Osteocyte (in vitro differentiated cells): ENCODE measurements at regions not wholly inside any gene's neighbourhood (a gene's known extent, or its start where the extent isn't known, plus 50 kb on each side); places are given as distances from the start of the nearest gene placed in this dataset.
"Not testable (repeated sequence)": the region's sequence is repeated elsewhere in the genome, so short reads cannot be mapped to it uniquely, and the experiment has no call there.

Experiments used
- DNase-seq: peaks from one replicate; pipeline ENCODE4 v3.0.0; 2021; ENCODE audit warnings: mixed read lengths; ENCODE audit not compliant: unreplicated experiment; ENCODE audit errors: extremely low spot score
- H3K27ac Mint-ChIP-seq: one replicate; pipeline ENCODE4 v1.8.0; 2021; ENCODE audit warnings: mild to moderate bottlenecking, mixed read lengths; ENCODE audit not compliant: unreplicated experiment
- H3K27me3 Mint-ChIP-seq: one replicate; pipeline ENCODE4 v1.8.0; 2021; ENCODE audit warnings: mixed read lengths; ENCODE audit not compliant: unreplicated experiment
- H3K36me3 Mint-ChIP-seq: one replicate; pipeline ENCODE4 v1.8.0; 2021; ENCODE audit warnings: mixed read lengths; ENCODE audit not compliant: unreplicated experiment
- H3K4me1 Mint-ChIP-seq: one replicate; pipeline ENCODE4 v1.8.0; 2021; ENCODE audit warnings: mixed read lengths; ENCODE audit not compliant: unreplicated experiment
- H3K4me3 Mint-ChIP-seq: one replicate; pipeline ENCODE4 v1.8.0; 2021; ENCODE audit warnings: mild to moderate bottlenecking, moderate library complexity, mixed read lengths; ENCODE audit not compliant: unreplicated experiment
- H3K9me3 Mint-ChIP-seq: one replicate; pipeline ENCODE4 v1.8.0; 2021; ENCODE audit warnings: mixed read lengths; ENCODE audit not compliant: unreplicated experiment

DNA sequence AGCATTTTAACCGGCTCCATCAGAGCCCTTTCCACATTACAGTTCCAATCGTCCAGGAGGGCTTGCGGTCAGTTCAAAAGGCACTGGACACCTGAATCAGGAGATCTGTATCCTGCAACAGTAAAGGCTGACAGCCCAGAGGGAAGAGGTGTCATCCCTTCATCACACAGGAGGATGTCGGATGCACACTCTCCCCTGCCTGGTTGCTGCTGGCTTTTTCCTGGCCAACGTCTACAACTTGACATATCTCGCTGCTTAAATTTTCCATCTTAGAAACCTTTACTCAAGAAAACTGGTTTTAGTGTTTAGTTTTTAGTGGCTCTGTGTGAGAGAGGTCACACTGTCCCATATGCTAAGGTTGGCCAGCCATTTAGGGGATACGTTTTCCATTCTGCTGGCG lies 78.7 kb upstream of the TNK2 start:
- H3K4me3 Mint-ChIP-seq, H3K36me3 Mint-ChIP-seq, H3K9me3 Mint-ChIP-seq, H3K27ac Mint-ChIP-seq, H3K27me3 Mint-ChIP-seq: not testable (repeated sequence)
- H3K4me1 Mint-ChIP-seq, result peaks cover 10% of the 10 kb centered on the region
- peak; percentile 48 for DNase-seq

DNA sequence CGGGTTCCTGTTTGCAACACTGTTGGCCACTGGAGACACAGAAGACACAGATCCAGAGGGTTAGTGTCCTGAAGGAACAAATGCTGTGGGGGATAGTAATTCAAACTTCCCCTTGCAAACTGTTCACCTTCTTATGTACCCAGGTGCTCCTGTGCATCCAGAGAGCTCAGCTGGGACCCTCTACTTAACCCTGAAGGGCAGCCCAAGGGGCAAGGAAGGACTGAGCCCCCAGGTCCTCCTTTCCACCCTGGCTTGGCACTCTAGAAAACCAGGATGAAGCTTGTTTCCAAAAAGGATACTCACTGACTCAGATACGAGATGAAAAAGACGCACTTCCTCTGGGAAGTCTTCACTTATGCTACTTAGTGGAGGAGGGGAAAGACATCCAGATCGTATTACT lies 78.2 kb upstream of the TNK2 start:
- H3K9me3 Mint-ChIP-seq, H3K4me3 Mint-ChIP-seq, DNase-seq, H3K36me3 Mint-ChIP-seq, H3K27ac Mint-ChIP-seq, H3K27me3 Mint-ChIP-seq: not testable (repeated sequence)
- peaks cover 10% of the 10 kb centered on the region for H3K4me1 Mint-ChIP-seq

DNA sequence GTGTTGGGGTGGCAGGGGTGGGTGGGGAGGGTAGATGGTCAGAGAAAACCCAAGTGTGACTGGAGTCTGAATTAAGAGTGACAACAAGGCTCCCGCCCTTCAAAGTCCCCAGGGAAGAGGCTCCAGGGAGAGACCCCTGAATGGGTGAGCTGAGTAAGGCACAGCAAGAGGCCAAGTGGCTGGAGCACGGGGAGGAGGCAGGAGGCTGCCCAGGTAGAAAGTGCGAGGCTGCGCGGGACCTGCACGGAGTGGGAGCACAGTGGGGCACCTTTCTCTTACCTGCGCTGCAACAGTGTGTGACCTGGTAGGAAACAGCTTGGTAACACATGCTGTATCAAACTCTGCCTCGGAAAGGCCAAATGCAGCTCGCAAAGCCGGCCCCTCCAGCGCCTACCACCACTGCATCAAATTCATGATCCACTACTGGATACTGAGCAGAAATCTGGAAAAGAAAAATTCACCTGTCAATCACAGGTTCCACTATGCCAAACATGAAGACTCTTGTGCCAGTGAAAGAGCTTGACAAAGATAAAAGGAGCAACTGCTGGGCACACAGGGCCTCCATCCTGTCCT lies 77.1 kb upstream of the TNK2 start:
- H3K9me3 Mint-ChIP-seq, H3K27ac Mint-ChIP-seq, H3K4me3 Mint-ChIP-seq, H3K27me3 Mint-ChIP-seq, H3K36me3 Mint-ChIP-seq, H3K4me1 Mint-ChIP-seq: not testable (repeated sequence)
- peak; percentile 82 for DNase-seq

DNA sequence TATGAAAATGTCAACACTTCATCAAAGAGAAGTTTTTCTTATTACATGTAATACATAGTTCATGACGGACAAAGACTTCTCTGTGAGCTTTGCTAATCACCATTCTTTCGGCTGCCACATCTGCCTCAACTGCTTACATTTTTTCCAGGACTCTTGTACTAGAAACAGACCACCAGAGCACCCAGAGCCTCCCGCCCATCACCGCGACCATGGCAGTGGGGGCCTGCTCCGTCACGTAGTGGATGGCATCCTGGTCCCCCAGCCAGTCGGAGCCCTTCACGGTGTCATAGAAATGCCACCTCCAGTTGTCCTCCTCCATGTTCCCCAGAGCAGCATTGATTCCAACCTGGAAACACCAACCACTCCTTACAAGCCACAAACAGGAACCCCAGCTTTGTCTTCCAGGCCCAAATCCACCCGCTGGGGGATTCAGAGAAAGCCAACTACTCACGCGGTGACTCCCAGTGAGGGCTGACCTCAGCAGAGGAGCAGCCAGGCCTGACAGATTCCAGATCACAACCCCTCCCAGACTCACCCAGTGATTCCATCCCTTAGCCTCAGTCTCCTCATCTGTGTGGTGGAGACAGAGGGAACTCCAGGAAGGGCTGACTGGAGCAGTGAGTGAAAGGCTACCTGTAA lies 76.2 kb upstream of the TNK2 start:
- H3K27ac Mint-ChIP-seq, H3K27me3 Mint-ChIP-seq, H3K36me3 Mint-ChIP-seq, H3K9me3 Mint-ChIP-seq, H3K4me1 Mint-ChIP-seq, H3K4me3 Mint-ChIP-seq: not testable (repeated sequence)
- peak; percentile 85 for DNase-seq

DNA sequence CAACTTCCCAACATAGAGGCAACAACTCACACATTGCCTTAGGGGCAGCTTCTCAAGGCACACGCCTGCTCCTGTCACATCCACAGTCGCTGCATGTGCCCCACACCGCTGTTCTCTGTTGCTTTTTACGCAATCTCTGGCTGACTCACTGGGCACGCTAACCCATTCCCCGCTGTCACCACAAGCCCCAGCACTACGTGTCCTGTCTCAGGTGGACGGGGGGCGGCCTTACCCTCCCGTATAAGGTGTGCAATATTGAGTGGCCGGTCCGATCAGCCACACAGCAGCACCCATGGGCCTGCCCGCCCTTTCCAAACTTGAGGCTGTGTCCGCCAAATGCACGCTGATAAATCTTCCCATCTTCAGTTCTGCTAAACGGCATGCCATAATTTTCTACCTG lies 75.5 kb upstream of the TNK2 start:
- H3K27ac Mint-ChIP-seq, H3K36me3 Mint-ChIP-seq, H3K9me3 Mint-ChIP-seq, H3K4me3 Mint-ChIP-seq, H3K27me3 Mint-ChIP-seq, H3K4me1 Mint-ChIP-seq: not testable (repeated sequence)
- peak; percentile 76 for DNase-seq

DNA sequence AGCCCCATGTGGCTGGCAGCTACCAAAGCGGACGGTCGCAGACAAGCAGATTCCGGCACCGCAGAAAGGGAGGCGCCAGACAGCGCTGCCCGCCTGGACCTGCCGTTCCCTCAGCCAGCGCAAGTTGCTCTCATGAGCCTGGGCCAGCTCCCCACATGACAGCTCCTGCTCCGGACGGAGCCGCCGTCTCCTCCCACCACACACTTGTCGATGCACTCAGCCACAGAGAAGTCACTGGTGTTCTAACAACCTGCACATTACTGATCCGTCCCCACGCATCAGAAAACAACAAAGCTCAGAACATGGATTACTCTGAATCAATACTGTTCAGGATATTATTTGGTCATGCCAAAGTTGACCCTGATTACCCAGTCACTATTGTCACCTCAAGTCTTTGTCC lies 74.4 kb upstream of the TNK2 start:
- not testable (repeated sequence) for H3K27me3 Mint-ChIP-seq, H3K4me3 Mint-ChIP-seq, H3K27ac Mint-ChIP-seq, H3K4me1 Mint-ChIP-seq, H3K9me3 Mint-ChIP-seq, H3K36me3 Mint-ChIP-seq
- DNase-seq, result peak; percentile 78

DNA sequence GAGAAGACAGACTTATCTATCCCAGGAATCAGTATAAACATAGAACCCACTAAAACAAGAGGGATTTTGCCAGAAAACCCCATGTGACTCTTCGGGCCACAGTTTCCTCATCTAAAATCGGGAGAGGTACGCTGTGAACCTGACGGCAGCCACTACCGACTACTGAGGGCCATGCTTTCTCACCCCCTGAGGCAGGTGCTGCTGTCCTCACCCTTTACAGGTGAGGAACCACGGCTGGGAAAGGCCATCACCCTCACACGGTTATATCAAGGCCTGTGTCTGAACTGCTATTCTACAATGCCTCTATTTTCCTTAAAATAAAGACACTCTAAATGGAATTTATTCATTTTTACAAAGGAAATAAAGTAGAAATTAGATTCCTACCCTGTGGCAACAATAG lies 73.4 kb upstream of the TNK2 start:
- not testable (repeated sequence) for H3K4me1 Mint-ChIP-seq, H3K9me3 Mint-ChIP-seq, H3K27me3 Mint-ChIP-seq, H3K36me3 Mint-ChIP-seq, H3K4me3 Mint-ChIP-seq, H3K27ac Mint-ChIP-seq
- peak; percentile 67 for DNase-seq

DNA sequence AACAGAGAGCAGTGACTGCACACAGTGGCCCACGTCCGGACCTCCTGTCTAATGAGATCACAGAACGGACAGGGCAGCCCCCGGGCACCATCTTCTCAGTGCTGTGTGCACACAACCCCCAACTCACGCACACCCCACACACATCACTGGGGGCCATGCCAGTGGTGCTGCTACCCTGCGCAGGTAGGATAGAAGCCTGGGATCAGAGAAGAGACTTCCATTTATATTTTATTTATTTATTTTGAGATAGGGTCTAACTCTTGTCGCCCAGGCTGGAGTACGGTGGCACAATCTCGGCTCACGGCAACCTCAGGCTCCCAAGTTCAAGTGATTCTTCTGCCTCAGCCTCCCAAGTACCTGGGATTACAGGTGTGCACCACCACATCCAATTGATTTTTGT lies 71.5 kb upstream of the TNK2 start:
- H3K4me1 Mint-ChIP-seq, H3K27ac Mint-ChIP-seq, H3K4me3 Mint-ChIP-seq, H3K9me3 Mint-ChIP-seq, H3K27me3 Mint-ChIP-seq: not testable (repeated sequence)
- DNase-seq, result peak; percentile 54
- H3K36me3 Mint-ChIP-seq, result peaks cover 10% of the 10 kb centered on the region

DNA sequence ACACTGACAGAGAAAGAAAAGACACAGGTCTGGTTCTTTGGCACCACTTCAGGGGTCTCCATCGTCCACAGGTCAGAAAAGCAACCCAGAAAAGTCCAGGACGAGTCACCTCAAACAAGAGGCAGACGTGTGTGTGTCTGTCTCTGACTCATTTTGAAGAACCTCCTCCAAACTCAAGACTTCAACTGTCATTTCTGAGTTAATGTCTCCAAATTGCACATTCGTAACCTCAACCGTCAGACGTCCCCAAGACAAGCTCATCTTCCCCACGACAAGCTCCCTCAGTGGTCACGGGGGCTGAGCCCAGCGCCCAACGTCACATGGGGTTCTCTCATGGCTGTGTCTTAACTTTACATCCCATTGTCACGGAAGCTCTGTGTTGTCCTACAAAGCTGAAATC lies 70.2 kb upstream of the TNK2 start:
- H3K4me3 Mint-ChIP-seq, H3K4me1 Mint-ChIP-seq, H3K9me3 Mint-ChIP-seq, DNase-seq, H3K27ac Mint-ChIP-seq, H3K27me3 Mint-ChIP-seq: not testable (repeated sequence)
- peaks cover 10% of the 10 kb centered on the region for H3K36me3 Mint-ChIP-seq

DNA sequence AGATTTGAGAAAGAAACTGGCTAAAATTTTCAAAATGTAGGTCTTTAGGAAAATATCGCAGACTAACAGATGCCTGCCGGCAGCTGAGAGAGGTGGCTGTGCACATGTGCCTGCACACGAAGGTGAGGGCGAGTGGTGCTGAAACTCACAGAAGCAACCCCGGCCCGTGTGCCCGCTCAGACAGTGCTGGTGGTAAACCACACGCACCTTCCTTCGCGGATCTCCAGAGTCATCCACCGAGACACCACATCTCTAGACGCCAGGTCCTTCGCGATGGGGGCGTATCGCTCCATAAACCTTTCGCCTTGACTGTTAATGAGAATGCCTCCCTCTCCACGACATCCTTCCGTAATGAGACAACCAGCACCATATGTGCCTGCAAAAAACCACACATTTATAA lies 68.5 kb upstream of the TNK2 start:
- not testable (repeated sequence) for H3K36me3 Mint-ChIP-seq, H3K27me3 Mint-ChIP-seq, H3K27ac Mint-ChIP-seq, H3K4me1 Mint-ChIP-seq, H3K9me3 Mint-ChIP-seq, H3K4me3 Mint-ChIP-seq, DNase-seq

DNA sequence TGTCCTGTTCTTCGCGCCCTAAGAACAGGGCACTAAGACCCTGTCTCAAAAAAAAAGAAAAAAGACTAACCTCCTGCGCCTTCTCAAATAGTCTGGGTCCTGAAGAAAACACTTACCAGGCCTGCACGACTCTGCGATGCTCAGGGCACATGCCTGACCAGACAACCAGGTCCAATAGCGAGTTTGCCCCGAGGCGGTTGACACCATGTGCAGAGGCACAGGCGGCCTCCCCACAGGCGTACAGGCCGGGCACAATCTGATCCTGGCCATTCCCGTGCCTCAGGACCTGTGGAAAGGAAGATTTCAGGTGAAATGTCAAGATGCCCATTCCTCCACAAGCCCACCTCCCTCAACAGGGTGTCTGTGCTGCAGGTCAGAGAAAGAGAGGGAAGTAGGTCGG lies 65.9 kb upstream of the TNK2 start:
- H3K27ac Mint-ChIP-seq, H3K9me3 Mint-ChIP-seq, H3K27me3 Mint-ChIP-seq, DNase-seq, H3K4me3 Mint-ChIP-seq, H3K4me1 Mint-ChIP-seq: not testable (repeated sequence)
- peaks cover 23% of the 10 kb centered on the region for H3K36me3 Mint-ChIP-seq

DNA sequence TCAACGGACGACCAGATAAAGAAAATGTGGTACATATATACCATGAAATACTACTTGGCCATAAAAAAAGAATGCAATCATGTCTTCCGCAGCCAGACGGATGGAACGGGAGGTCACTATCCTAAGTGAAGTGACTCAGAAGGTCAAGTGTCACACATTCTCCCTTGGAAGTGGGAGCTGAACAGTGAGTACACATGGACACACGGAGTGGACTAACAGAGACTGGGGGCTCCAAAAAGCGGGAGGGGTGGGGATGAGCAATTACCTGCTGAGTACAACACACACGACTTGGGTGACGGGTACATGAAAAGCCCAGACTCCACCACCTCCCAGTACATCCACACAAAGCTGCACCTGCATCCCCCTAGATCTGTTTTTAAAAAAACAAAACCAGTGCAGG lies 62.5 kb upstream of the TNK2 start:
- not testable (repeated sequence) for H3K4me3 Mint-ChIP-seq, H3K27ac Mint-ChIP-seq, H3K4me1 Mint-ChIP-seq, DNase-seq, H3K9me3 Mint-ChIP-seq, H3K27me3 Mint-ChIP-seq
- peaks cover 24% of the 10 kb centered on the region for H3K36me3 Mint-ChIP-seq
